ENCODE measurements at regions not wholly inside any gene's neighbourhood (a gene's known extent, or its start where the extent isn't known, plus 50 kb on each side); places are given as distances from the start of the nearest gene placed in this dataset.

- no peak for TF ChIP-seq POLR2A (IDR thresholded peaks at IDR 0.05)
- no peak for TF ChIP-seq CTCF (IDR thresholded peaks at IDR 0.05)
- TF ChIP-seq POLR2AphosphoS5 (IDR thresholded peaks at IDR 0.05): no peak
These were observed 66.0 kb upstream of the UNC5C start for GRCh38 chr4:95614684-95615205.
